ENCODE measurements at regions not wholly inside any gene's neighbourhood (a gene's known extent, or its start where the extent isn't known, plus 50 kb on each side); places are given as distances from the start of the nearest gene placed in this dataset.
A peak's percentile ranks its signal among the peaks of the same experiment; 100 is the strongest.

DNA sequence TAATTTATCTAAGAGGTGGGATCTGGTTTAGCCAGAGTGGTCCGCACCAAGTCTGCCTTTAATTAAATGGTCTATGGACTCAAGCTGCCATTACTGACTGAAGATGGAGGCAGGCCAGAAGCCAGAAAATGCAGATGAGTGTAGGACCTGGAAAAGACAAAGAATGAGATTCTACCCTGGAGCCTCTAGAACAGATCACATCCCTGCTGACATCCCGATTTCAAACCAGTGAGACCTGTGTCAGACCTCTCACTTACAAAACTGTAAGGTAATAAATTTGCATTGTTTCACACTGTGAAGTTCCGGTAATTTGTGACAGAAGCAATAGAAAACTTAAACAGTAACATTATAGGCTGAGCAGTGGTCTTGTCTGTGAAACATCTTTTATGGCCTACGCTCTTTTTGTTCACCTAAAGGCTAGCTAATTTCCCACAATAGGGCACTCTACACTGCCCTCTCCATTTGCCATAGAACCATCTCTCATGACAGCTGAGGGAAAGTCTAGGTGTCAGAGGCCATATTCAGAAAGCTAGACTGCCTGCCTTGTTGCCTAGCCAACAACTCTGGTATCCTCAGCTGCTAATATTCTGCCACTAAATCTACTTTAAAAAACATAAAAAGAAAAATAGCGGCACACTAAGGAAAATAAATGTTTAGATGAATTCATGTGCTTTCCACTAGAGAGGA, 1396.2 kb upstream of the PIK3C3 start:
- no peak for DNase-seq (ENCODE audit: low read depth)

DNA sequence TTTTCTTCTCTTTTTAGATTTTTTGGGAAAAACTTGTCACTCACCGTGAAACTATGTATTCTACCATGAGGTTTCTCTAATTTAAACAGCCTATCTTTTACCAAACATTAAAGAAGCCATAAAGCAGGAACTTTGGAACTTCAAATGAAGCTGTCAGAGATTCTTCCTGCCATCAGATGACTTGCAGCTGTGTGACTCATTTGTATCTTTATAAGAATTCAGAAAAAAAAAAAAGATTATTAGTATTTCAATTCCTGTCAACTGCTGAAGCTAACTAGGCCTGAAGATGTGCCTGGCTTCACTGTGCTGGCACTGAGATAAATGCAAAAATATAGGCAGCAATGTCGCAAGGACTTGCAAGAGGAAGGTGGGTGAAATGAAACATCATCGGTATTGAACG, 1399.1 kb upstream of the PIK3C3 start:
- DNase-seq (ENCODE audit: low read depth): no peak

DNA sequence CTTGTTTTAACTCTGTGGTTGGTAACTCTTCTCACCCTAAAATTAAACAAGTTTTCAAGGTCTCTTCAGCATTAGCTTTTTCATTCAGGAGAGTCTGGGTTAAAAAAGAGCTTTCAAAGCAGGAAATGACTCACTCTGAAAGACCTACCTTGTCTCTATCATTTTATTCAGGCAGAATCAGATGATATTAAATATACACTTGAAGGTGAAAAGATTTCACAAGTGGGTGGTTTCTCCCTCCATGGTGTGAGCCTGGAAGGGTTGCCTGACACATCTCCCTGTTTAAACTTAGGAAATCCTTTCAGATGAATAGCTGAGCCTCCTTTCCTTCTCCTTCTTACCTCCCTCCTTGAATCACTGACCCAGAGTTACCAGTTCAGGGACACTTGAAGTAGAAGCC, 1402.0 kb upstream of the PIK3C3 start:
- DNase-seq (ENCODE audit: low read depth): no peak

DNA sequence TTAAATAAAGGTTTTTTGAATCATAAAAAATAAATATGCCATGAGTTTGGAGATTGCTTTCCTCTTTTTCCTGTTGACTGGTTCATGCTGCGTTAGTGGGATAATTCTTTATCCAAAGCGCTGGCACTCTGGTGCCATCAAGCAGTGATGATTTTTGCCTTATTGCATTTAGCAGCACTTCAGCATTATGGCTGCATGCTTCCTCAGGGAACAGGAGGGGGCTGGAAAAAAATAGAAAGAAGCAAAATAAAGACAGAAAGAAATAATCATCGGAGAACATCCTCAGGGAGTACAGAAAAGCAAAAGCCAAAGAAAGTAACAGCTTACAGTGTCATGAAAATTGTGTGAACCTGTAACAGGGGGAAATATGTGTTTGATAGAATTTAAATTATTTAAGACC, 1408.2 kb upstream of the PIK3C3 start:
- DNase-seq (ENCODE audit: low read depth): no peak

DNA sequence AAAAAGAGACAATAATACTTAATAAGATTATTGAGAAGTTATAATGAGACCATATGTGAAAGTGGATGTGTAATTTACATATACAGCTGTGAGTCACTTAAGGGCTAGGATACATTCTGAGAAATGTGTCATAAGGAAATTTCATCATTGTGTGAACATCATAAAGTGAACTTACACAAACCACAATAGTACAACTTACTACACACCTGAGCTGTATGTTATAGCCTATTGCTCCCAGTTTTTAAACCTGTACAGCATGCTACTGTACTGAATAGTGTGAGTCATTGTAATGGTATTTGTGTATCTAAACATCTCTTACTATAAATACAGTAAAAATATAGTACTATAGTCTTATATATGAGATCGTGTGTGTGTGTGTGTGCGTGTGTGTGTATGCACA, 1420.3 kb upstream of the PIK3C3 start:
- no peak for DNase-seq (ENCODE audit: low read depth)

DNA sequence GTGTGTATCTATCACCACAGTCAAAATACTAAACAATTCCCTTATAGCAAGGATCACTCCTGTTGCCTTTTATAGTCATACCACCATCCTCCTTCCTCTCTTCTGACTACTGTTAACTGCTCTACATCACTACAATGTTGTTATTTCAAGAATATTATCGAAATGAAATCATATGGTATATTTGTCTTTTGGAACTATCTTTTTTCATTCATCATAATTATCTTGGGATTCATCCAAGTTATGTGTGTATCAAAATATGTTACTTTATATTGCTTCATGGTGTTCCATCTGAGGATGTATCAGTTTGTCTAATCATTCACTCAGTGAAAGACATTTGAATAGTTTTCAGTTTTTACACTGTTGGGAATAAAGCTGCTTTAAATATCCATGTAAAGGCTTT, 1423.0 kb upstream of the PIK3C3 start:
- DNase-seq (ENCODE audit: low read depth): no peak

DNA sequence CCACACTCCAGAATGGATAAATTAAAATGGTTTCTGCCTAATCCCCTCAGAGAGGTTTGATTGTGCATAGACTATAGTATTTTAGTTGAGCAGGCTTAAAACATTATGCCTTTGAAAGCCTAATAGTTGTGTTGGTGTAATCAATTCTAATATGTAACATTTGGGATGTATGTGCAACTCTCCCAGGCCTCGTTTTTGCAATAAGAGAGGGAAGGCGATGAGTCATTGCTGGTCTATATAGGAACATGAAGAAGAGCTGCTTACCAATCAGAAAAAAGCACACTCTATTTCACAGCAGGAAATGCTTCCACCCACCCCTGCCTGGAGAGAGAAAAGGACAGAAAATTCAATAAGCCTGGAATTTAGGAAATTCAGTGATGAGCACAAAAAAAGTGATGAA, 1424.0 kb upstream of the PIK3C3 start:
- DNase-seq (ENCODE audit: low read depth): no peak

DNA sequence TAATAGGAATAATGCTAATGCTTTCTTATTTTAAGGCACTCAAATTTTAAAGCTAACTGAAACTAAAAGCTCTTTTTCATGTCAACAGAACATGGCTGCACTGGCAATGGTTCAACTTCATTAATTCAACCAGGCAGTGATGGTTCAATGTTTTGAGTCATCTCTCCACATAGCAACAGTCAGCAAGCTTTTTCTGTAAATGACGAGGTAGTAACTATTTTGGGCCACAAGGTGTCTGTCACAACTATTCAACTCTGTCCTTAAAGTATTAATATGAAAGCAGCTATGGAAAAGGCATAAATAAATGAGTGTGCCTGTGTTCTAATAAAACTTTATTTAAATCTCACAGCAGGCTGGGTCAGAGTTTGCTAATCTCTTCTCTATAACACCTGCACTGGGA, 1425.6 kb upstream of the PIK3C3 start:
- no peak for DNase-seq (ENCODE audit: low read depth)

DNA sequence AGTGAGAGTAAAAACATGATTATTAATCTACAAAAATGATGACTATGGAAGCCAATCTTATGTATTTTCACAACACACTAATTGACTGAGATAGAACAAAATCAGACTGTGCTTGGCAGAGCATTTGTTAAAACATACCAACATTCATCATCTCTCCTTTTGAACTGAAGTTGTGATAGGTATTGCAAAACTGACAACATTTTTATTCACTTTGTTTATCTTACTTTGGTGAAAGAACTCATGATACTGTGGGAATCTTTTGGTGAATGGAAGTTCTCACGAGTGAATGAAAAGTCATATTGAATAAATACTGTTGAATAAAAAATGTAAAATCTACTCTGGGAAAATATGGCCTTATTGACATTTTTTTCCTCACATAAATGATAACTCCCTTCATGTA, 1430.2 kb upstream of the PIK3C3 start:
- no peak for DNase-seq (ENCODE audit: low read depth)

DNA sequence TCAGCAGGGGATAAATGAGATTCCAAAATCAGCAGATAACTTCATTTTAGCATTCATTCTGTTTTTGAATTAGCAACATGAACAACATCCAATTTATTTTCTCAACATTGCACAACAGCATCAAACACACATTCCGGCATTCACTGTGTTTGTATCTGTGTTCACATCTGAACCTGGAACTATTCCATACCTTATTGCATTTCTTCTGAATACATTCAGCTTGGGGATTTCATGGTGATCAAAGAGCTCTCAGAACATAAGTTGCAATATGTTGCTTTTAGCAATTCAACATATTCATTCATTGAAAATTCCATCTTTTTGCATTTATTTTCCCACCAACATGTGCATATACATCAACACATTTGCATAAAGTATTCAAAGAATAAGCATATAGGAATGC, 1431.7 kb upstream of the PIK3C3 start:
- no peak for DNase-seq (ENCODE audit: low read depth)

DNA sequence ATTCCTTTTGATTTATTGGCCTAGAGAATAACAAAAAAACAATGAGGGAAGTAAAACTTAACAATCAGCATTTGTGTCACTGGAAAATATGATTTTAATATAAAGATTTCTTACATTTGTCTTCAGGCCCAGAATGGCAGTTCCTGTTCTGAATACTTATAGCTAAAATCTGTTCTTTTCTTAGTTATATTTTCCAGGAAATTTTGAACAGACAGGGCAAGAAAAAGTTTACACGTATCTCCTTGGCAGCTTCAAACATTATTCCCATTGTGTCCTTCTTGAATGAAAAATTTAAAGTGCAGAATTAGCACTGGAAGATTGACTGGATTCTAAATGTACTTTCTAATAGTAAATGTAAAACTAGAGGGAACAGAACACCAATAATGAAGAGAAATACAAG, 1454.0 kb upstream of the PIK3C3 start:
- no peak for DNase-seq (ENCODE audit: low read depth)

DNA sequence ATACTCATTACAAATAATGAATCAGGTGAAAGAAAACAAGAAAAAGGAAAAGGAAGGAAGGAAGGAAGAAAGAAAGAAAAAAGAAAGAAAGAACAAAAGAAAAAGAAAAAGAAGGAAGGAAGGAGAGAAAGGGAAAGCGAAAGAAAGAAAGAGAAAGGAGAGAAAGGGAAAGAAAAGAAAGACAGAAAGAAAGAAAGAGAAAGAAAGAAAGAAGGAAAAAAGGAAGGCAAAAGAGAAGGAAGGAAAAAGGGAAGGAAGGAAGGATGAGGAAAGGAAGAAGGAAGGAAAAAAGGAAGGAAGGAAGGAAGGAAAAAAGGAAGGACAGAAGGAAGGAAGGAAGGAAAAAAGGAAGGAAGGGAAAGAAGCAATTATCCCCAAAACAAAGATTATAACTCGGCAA, 1460.4 kb upstream of the PIK3C3 start:
- DNase-seq (ENCODE audit: low read depth): no peak

DNA sequence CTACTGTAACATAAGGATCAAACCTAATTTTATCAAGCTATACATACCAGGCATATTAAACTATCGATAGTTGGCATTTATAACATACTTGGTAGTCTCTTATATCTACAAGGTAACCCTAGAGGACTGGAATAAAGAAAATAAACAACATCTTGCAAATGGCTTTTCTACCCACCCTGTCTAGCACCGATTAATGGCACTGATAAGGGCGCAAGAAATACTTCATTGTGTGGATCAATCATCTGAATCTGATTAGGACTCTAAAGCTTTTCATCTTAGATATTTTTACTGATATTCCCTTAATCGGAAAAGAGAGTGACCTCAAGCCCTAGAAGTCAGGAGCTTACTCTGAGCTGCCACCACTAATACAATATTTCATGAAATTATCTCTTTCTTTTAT, 1461.7 kb upstream of the PIK3C3 start:
- DNase-seq (ENCODE audit: low read depth): no peak

DNA sequence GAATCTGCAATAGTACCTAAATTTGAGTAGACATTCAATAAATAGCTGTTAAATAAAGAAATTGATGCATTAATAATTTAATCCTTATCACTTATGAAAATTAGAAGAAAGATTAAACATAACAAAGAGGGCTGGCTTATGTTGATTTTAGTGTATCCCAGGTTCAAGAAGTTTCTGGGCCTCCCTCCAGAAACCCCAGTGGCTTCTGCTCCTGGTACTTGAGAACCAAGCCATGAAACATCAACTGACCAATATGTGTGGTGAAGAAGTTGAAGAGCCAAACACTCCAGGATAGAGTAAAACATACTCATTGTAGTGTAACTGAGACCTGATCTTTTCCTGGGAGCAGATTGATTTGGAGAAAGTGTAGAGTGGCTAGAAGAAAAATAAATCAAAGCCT, 1465.7 kb upstream of the PIK3C3 start:
- no peak for DNase-seq (ENCODE audit: low read depth)

DNA sequence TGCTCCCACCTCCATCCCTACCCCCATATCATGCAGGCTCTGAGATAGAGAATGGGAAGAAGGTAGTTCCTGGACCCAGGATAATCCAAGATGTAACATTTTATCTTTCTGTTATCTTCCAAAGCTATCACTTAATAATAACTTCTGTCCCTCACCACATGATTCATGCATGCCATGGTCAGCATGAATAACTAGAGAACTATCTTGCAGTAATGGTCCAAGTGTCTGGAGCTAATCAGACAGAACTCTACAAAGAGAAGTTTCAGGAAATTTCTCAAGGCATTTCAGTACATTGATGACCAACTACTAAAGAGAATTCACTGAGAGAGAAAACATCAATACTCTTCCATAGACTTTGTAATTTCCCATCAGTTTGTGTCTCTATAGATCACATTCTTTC, 1469.7 kb upstream of the PIK3C3 start:
- DNase-seq (ENCODE audit: low read depth): peak; percentile 15

DNA sequence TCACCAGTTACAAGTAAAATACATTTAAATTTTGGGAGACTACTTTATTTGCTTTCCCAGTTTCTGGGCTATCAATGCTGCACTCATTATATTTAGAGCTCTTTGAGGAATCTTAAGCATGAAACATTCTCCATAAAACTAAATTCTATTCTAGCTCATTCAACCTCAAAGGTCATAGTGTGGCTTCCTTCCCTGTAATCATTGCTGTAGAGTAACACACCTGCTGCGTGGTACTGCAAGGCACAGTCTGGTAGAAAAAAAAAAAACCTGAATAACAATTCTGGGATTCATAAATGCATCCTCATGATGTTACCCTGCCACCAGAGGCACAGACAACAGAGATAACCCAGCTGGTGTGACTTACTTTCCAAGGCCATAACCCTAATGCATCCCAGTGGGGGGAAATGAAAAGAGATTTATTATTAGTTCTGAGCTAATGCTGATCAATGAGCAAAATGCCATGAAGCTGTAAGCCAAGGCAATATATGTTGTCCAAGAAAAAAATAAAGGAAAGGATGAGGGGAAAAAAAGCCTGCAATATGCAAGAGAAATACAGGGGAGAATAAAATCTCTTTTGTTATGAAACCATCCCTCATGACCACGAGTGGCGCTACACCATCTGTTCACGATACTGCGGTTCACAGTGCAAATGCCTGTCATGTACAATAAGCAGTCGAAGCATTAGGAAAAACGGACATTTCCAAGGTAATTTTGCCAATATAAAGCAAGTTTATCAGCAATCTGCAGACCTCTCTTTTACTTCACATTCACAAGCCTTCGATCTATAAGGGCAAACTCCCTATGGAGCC, 1481.6 kb upstream of the PIK3C3 start:
- no peak for DNase-seq (ENCODE audit: low read depth)

DNA sequence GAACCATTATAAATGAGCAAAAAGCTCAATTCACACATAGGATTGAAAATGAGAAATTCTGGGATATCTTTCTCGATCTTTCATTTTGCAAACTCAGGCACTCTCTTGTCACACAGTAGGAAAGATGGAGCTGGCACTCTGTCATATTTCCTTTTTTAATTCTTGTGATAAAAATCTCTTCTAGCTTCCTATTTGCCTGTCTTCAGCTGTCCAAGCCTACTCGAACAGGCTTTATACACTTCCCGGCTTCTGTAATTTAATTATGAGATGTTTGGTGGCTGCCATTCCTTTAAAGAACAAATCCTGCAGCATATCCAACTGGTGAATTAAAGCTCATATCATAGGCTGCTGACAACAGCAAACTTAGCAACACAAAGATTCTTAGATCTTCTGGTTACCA, 1484.3 kb upstream of the PIK3C3 start:
- DNase-seq (ENCODE audit: low read depth): no peak

DNA sequence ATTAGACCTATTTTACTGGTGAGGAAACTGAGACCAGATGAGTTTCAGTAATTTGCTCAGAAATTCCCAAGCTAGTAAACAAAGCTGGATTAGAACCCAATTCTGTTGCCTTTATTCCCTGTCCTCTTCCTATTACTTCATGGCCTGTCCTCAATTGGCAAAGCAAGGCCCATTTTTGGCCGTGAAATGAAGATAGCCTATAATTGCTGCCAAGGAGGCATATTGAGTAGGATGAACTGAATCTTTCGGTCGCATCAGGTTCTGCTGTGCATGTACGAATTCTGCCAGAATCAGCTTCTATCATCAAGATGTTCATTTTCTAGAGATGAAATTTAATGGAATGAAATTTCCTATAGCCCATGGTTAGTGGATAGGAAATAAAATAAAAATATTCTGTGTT, 1485.2 kb upstream of the PIK3C3 start:
- DNase-seq (ENCODE audit: low read depth): no peak

DNA sequence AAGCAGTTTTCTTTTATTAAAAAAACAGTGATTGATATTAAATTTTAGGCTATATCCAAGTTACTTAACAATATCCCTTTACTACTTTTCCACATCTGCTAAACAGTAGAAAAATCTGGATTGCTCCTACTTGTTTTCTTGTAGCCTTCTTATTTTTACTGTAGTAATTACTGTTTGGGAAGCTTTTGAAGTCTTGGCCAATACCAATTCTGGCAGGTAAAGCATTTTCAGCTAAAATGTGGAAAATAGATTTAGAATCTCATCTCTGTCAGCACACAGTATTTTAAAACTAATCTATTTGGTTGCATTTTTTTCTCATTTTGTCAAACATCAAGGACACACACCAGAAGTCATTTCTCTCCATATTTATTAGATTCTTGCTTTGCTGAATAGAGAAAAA, 1485.7 kb upstream of the PIK3C3 start:
- no peak for DNase-seq (ENCODE audit: low read depth)

DNA sequence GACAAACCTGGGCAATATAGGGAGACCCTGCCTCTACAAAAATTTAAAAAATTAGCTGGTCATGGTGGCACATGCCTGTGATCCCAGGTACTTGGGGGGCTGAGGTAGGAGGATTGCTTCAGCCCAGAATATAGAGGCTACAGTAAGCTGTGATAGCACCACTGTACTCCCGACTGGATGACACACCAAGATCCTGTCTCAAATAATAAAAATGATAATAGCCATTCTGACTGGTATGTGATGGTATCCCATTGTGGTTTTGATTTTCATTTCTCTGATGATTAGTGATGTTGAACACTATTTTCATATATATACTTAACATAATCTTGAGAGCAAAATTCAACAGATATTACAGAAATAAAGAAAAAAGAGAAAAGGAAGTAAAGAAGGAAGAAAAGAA, 1491.0 kb upstream of the PIK3C3 start:
- DNase-seq (ENCODE audit: low read depth): no peak

DNA sequence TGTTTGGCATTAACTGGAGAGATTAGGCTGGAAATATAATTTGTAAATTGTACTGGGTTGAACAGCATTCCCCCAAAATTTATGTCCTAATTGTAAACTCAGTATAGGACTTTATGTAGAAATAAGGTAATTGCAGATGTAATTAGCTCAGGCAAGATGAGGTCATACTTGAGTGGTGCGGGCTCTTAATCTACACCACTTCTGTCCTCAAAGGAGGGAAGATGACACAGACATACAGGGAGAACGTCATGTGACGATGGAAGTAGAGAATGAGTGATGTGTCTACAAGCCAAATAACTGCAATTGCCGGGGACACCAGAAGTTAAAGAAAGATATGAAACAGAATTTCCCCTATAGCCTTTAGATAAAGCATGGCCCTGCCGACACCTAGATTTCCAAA, 1501.1 kb upstream of the PIK3C3 start:
- no peak for DNase-seq (ENCODE audit: low read depth)

DNA sequence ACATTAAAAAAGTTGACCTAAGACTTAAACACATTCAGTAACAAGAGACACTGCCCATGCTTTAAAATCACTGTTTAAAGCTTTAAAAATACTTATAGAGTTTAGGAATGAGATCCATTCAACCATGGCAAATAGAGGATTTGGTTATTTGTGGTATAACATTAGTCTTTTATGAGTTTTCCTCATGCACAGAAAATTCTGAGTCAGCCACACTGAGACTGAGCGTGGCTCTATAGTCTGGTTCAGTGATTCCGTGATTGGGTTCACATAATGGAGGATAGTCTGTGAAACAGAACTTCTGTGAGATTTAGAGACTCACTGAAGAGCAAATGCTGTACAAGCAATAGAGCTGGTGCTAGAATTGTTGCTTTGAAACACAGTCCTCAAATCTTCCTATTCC, 1502.4 kb upstream of the PIK3C3 start:
- DNase-seq (ENCODE audit: low read depth): no peak

DNA sequence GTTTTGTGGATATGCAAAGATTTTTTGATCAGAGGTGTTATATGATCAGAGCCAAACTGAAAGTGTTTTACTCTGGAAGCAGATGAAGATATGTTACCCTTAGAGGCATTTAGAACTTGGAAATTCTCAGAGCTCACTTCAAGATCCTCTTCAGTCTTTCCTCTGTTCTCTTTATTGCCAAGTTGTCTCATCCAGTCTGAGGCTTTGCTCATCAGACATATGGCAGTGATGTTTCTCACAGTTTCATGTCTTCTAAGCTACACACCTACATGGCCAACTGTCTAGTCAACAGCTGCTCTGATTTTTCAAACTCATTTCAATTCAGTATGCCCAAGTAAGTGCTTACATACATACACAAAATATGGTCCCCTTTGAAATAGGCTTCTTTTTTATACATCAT, 1504.3 kb upstream of the PIK3C3 start:
- DNase-seq (ENCODE audit: low read depth): no peak

DNA sequence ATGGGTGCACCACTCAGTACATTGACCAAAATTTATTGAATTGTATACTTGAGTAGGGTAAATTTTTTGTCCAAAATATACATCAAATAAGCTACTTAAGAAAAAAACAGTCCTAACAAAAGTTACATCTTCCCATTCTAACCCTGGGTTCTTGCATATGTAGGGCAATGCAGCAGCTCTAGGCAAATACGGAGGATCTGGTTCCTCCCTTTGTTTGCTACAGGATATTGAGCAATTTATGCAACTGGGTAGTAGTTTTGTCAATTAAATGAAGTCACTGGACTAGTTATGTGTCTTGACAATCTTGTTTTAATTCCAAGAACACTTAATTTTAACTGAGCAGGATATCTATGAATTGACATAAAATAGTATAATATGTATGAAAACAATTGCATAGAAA, 1507.2 kb upstream of the PIK3C3 start:
- DNase-seq (ENCODE audit: low read depth): no peak
